ENCODE measurements at regions not wholly inside any gene's neighbourhood (a gene's known extent, or its start where the extent isn't known, plus 50 kb on each side); places are given as distances from the start of the nearest gene placed in this dataset.

GRCh38 chr13:95434111-95434510 lies 118.4 kb upstream of the CLDN10 start:
- H4K91ac ChIP-seq (ENCODE audit: low read depth, low read length), result no peak overlapping the region
- no peaks in the 10 kb centered on the region for H3K36me3 ChIP-seq (ENCODE audit: control insufficient read depth in 1 of 2, insufficient read depth in 2 of 2, low read length in 2 of 2)
- H3K9me3 ChIP-seq (ENCODE audit: insufficient read depth, low read depth, low read length), result no peaks in the 10 kb centered on the region
- H2AFZ ChIP-seq (ENCODE audit: insufficient read depth, low read length, poor library complexity), result no peak overlapping the region
- H3K4me1 ChIP-seq (ENCODE audit: control insufficient read depth in 1 of 2, insufficient read depth in 2 of 2, low read length in 2 of 2), result peaks cover 0 to 2% of the 10 kb centered on the region in 2 experiments
- H3K9ac ChIP-seq (ENCODE audit: low read length), result no peak overlapping the region
- H2AK5ac ChIP-seq (ENCODE audit: low read length), result no peak overlapping the region
- no peak for DNase-seq
- no peak overlapping the region for H2BK5ac ChIP-seq (ENCODE audit: low read depth, low read length, poor library complexity)
- H3K4me3 ChIP-seq (ENCODE audit: low read depth, low read length), result no peak overlapping the region
- H3K4ac ChIP-seq (ENCODE audit: low read depth, low read length), result no peak overlapping the region
- H3K79me2 ChIP-seq (ENCODE audit: control insufficient read depth, insufficient read depth, low read length, poor library complexity), result no peaks in the 10 kb centered on the region
- no peaks in the 10 kb centered on the region for H3K27me3 ChIP-seq (ENCODE audit: insufficient read depth, low read length)
- H3K23ac ChIP-seq (ENCODE audit: low read length), result no peak overlapping the region
- no peak overlapping the region for H3K4me2 ChIP-seq (ENCODE audit: low read length)
- no peak overlapping the region for H2BK120ac ChIP-seq (ENCODE audit: insufficient read depth, low read length, poor library complexity)
- H3K27ac ChIP-seq (ENCODE audit: low read depth, low read length), result no peak overlapping the region
- no peak overlapping the region for H4K12ac ChIP-seq (ENCODE audit: low read depth, low read length)
- H2BK12ac ChIP-seq (ENCODE audit: low read length), result no peak overlapping the region
- no peaks in the 10 kb centered on the region for H3K79me1 ChIP-seq (ENCODE audit: low read length)
- H4K8ac ChIP-seq (ENCODE audit: low read depth, low read length), result no peak overlapping the region
- H3K18ac ChIP-seq (ENCODE audit: low read length), result no peak overlapping the region
- H3K14ac ChIP-seq (ENCODE audit: low read length), result no peak overlapping the region

- no peaks in the 10 kb centered on the region for H3K79me2 ChIP-seq (ENCODE audit: control insufficient read depth, insufficient read depth, low read length, poor library complexity)
- WGBS (ENCODE audit: extremely low coverage, insufficient coverage, insufficient read length), result no CpG with 5 or more reads among the region's 7 CpGs
- H3K79me1 ChIP-seq (ENCODE audit: low read length), result no peaks in the 10 kb centered on the region
- no peaks in the 10 kb centered on the region for H3K9me3 ChIP-seq (ENCODE audit: insufficient read depth, low read depth, low read length)
- DNase-seq, result no peak
- H3K4me1 ChIP-seq (ENCODE audit: control insufficient read depth in 1 of 2, insufficient read depth in 2 of 2, low read length in 2 of 2), result no peaks in the 10 kb centered on the region
- no peak overlapping the region for H3K18ac ChIP-seq (ENCODE audit: low read length)
- no peak overlapping the region for H3K4ac ChIP-seq (ENCODE audit: low read depth, low read length)
- no peak overlapping the region for H3K14ac ChIP-seq (ENCODE audit: low read length)
- H3K23ac ChIP-seq (ENCODE audit: low read length), result no peak overlapping the region
- no peaks in the 10 kb centered on the region for H3K36me3 ChIP-seq (ENCODE audit: control insufficient read depth in 1 of 2, insufficient read depth in 2 of 2, low read length in 2 of 2)
- no peaks in the 10 kb centered on the region for H3K27me3 ChIP-seq (ENCODE audit: insufficient read depth, low read length)
- H2AK5ac ChIP-seq (ENCODE audit: low read length), result no peak overlapping the region
- no peak overlapping the region for H2AFZ ChIP-seq (ENCODE audit: insufficient read depth, low read length, poor library complexity)
- no peak overlapping the region for H3K27ac ChIP-seq (ENCODE audit: low read depth, low read length)
- no peak overlapping the region for H4K91ac ChIP-seq (ENCODE audit: low read depth, low read length)
- H3K4me2 ChIP-seq (ENCODE audit: low read length), result no peak overlapping the region
- no peak overlapping the region for H3K4me3 ChIP-seq (ENCODE audit: low read depth, low read length)
- H4K12ac ChIP-seq (ENCODE audit: low read depth, low read length), result no peak overlapping the region
- H2BK12ac ChIP-seq (ENCODE audit: low read length), result no peak overlapping the region
- no peak overlapping the region for H2BK5ac ChIP-seq (ENCODE audit: low read depth, low read length, poor library complexity)
- no peak overlapping the region for H2BK120ac ChIP-seq (ENCODE audit: insufficient read depth, low read length, poor library complexity)
- H3K9ac ChIP-seq (ENCODE audit: low read length), result no peak overlapping the region
- H4K8ac ChIP-seq (ENCODE audit: low read depth, low read length), result no peak overlapping the region
These were observed 115.0 kb upstream of the CLDN10 start for GRCh38 chr13:95437561-95437960.

- no peak overlapping the region for H3K18ac ChIP-seq (ENCODE audit: low read length)
- no peak overlapping the region for H2BK120ac ChIP-seq (ENCODE audit: insufficient read depth, low read length, poor library complexity)
- H3K79me1 ChIP-seq (ENCODE audit: low read length), result no peaks in the 10 kb centered on the region
- H3K4me2 ChIP-seq (ENCODE audit: low read length), result no peak overlapping the region
- no peak overlapping the region for H3K27ac ChIP-seq (ENCODE audit: low read depth, low read length)
- no peak overlapping the region for H3K14ac ChIP-seq (ENCODE audit: low read length)
- H3K4me3 ChIP-seq (ENCODE audit: low read depth, low read length), result no peak overlapping the region
- H4K91ac ChIP-seq (ENCODE audit: low read depth, low read length), result no peak overlapping the region
- no peak overlapping the region for H2AK5ac ChIP-seq (ENCODE audit: low read length)
- peak; percentile 66 to 91 for DNase-seq
- no peak overlapping the region for H2AFZ ChIP-seq (ENCODE audit: insufficient read depth, low read length, poor library complexity)
- H3K23ac ChIP-seq (ENCODE audit: low read length), result no peak overlapping the region
- H3K4me1 ChIP-seq (ENCODE audit: control insufficient read depth in 1 of 2, insufficient read depth in 2 of 2, low read length in 2 of 2), result no peaks in the 10 kb centered on the region
- no peaks in the 10 kb centered on the region for H3K79me2 ChIP-seq (ENCODE audit: control insufficient read depth, insufficient read depth, low read length, poor library complexity)
- H2BK12ac ChIP-seq (ENCODE audit: low read length), result no peak overlapping the region
- H4K12ac ChIP-seq (ENCODE audit: low read depth, low read length), result no peak overlapping the region
- H3K27me3 ChIP-seq (ENCODE audit: insufficient read depth, low read length), result no peaks in the 10 kb centered on the region
- H2BK5ac ChIP-seq (ENCODE audit: low read depth, low read length, poor library complexity), result no peak overlapping the region
- no peaks in the 10 kb centered on the region for H3K36me3 ChIP-seq (ENCODE audit: control insufficient read depth in 1 of 2, insufficient read depth in 2 of 2, low read length in 2 of 2)
- no CpG with 5 or more reads among the region's 1 CpG for WGBS (ENCODE audit: extremely low coverage, insufficient coverage, insufficient read length)
- H3K4ac ChIP-seq (ENCODE audit: low read depth, low read length), result no peak overlapping the region
- no peak overlapping the region for H4K8ac ChIP-seq (ENCODE audit: low read depth, low read length)
- no peak overlapping the region for H3K9ac ChIP-seq (ENCODE audit: low read length)
- no peaks in the 10 kb centered on the region for H3K9me3 ChIP-seq (ENCODE audit: insufficient read depth, low read depth, low read length)
These were observed 114.2 kb upstream of the CLDN10 start for GRCh38 chr13:95438297-95438696.

GRCh38 chr13:95440441-95441088 lies 112.0 kb upstream of the CLDN10 start:
- Histone ChIP-seq H2BK12ac (ENCODE audit: low read length) (no peak overlapping the region), H4K8ac (ENCODE audit: low read depth, low read length) (no peak overlapping the region), H3K79me1 (ENCODE audit: low read length) (no peaks in the 10 kb centered on the region), H3K9ac (ENCODE audit: low read length) (no peak overlapping the region), H3K14ac (ENCODE audit: low read length) (no peak overlapping the region), H2AFZ (ENCODE audit: insufficient read depth, low read length, poor library complexity) (no peak overlapping the region), H3K4ac (ENCODE audit: low read depth, low read length) (no peak overlapping the region), H4K12ac (ENCODE audit: low read depth, low read length) (no peak overlapping the region), H3K18ac (ENCODE audit: low read length) (no peak overlapping the region), H2BK120ac (ENCODE audit: insufficient read depth, low read length, poor library complexity) (no peak overlapping the region), H3K4me3 (ENCODE audit: low read depth, low read length) (no peak overlapping the region), H3K23ac (ENCODE audit: low read length) (no peak overlapping the region), H3K79me2 (ENCODE audit: control insufficient read depth, insufficient read depth, low read length, poor library complexity) (no peaks in the 10 kb centered on the region), H3K4me2 (ENCODE audit: low read length) (no peak overlapping the region), H2AK5ac (ENCODE audit: low read length) (no peak overlapping the region), H3K36me3 (ENCODE audit: control insufficient read depth in 1 of 2, insufficient read depth in 2 of 2, low read length in 2 of 2) (no peaks in the 10 kb centered on the region), H3K27ac (ENCODE audit: low read depth, low read length) (no peak overlapping the region), H4K91ac (ENCODE audit: low read depth, low read length) (no peak overlapping the region), H3K4me1 (ENCODE audit: control insufficient read depth in 1 of 2, insufficient read depth in 2 of 2, low read length in 2 of 2) (no peaks in the 10 kb centered on the region), H3K9me3 (ENCODE audit: insufficient read depth, low read depth, low read length) (no peaks in the 10 kb centered on the region), H3K27me3 (ENCODE audit: insufficient read depth, low read length) (no peaks in the 10 kb centered on the region), H2BK5ac (ENCODE audit: low read depth, low read length, poor library complexity) (no peak overlapping the region)
- peak in 1 of 2 donors; percentile 42 for DNase-seq
- WGBS (ENCODE audit: extremely low coverage, insufficient coverage, insufficient read length), result no CpG with 5 or more reads among the region's 7 CpGs
